ENCODE measurements at regions not wholly inside any gene's neighbourhood (a gene's known extent, or its start where the extent isn't known, plus 50 kb on each side); places are given as distances from the start of the nearest gene placed in this dataset.

DNA sequence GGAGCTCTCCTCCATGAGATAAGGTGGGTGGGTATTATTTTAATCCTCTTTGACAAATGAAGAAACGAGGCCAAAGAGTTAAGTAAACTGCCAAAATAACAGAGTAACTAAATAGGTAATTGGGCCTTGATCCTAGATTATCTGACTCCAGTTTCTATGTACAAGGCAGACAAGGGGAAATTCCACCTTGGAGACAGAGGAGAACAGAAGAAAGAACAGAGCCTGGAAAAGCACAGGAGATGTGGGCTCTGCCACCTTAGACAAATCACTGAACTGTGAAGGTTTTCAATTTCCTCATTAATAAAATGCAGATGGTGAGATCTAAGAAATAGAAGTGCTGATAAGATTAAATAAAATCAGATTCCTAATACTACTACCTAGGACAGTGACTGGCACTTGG lies 310.2 kb upstream of the TLE3 start (continued):
- TF ChIP-seq, protein P1, sequence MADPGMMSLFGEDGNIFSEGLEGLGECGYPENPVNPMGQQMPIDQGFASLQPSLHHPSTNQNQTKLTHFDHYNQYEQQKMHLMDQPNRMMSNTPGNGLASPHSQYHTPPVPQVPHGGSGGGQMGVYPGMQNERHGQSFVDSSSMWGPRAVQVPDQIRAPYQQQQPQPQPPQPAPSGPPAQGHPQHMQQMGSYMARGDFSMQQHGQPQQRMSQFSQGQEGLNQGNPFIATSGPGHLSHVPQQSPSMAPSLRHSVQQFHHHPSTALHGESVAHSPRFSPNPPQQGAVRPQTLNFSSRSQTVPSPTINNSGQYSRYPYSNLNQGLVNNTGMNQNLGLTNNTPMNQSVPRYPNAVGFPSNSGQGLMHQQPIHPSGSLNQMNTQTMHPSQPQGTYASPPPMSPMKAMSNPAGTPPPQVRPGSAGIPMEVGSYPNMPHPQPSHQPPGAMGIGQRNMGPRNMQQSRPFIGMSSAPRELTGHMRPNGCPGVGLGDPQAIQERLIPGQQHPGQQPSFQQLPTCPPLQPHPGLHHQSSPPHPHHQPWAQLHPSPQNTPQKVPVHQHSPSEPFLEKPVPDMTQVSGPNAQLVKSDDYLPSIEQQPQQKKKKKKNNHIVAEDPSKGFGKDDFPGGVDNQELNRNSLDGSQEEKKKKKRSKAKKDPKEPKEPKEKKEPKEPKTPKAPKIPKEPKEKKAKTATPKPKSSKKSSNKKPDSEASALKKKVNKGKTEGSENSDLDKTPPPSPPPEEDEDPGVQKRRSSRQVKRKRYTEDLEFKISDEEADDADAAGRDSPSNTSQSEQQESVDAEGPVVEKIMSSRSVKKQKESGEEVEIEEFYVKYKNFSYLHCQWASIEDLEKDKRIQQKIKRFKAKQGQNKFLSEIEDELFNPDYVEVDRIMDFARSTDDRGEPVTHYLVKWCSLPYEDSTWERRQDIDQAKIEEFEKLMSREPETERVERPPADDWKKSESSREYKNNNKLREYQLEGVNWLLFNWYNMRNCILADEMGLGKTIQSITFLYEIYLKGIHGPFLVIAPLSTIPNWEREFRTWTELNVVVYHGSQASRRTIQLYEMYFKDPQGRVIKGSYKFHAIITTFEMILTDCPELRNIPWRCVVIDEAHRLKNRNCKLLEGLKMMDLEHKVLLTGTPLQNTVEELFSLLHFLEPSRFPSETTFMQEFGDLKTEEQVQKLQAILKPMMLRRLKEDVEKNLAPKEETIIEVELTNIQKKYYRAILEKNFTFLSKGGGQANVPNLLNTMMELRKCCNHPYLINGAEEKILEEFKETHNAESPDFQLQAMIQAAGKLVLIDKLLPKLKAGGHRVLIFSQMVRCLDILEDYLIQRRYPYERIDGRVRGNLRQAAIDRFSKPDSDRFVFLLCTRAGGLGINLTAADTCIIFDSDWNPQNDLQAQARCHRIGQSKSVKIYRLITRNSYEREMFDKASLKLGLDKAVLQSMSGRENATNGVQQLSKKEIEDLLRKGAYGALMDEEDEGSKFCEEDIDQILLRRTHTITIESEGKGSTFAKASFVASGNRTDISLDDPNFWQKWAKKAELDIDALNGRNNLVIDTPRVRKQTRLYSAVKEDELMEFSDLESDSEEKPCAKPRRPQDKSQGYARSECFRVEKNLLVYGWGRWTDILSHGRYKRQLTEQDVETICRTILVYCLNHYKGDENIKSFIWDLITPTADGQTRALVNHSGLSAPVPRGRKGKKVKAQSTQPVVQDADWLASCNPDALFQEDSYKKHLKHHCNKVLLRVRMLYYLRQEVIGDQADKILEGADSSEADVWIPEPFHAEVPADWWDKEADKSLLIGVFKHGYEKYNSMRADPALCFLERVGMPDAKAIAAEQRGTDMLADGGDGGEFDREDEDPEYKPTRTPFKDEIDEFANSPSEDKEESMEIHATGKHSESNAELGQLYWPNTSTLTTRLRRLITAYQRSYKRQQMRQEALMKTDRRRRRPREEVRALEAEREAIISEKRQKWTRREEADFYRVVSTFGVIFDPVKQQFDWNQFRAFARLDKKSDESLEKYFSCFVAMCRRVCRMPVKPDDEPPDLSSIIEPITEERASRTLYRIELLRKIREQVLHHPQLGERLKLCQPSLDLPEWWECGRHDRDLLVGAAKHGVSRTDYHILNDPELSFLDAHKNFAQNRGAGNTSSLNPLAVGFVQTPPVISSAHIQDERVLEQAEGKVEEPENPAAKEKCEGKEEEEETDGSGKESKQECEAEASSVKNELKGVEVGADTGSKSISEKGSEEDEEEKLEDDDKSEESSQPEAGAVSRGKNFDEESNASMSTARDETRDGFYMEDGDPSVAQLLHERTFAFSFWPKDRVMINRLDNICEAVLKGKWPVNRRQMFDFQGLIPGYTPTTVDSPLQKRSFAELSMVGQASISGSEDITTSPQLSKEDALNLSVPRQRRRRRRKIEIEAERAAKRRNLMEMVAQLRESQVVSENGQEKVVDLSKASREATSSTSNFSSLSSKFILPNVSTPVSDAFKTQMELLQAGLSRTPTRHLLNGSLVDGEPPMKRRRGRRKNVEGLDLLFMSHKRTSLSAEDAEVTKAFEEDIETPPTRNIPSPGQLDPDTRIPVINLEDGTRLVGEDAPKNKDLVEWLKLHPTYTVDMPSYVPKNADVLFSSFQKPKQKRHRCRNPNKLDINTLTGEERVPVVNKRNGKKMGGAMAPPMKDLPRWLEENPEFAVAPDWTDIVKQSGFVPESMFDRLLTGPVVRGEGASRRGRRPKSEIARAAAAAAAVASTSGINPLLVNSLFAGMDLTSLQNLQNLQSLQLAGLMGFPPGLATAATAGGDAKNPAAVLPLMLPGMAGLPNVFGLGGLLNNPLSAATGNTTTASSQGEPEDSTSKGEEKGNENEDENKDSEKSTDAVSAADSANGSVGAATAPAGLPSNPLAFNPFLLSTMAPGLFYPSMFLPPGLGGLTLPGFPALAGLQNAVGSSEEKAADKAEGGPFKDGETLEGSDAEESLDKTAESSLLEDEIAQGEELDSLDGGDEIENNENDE (IDR thresholded peaks at IDR 0.05; ENCODE audit: insufficient replicate concordance, low read length): no peak
- TF ChIP-seq NANOG (IDR thresholded peaks at IDR 0.05; ENCODE audit: insufficient read depth, low read depth, low read length, poor library complexity, severe bottlenecking): no peak

Measured in H1 (cell line).